ENCODE measurements at regions not wholly inside any gene's neighbourhood (a gene's known extent, or its start where the extent isn't known, plus 50 kb on each side); places are given as distances from the start of the nearest gene placed in this dataset.

DNA sequence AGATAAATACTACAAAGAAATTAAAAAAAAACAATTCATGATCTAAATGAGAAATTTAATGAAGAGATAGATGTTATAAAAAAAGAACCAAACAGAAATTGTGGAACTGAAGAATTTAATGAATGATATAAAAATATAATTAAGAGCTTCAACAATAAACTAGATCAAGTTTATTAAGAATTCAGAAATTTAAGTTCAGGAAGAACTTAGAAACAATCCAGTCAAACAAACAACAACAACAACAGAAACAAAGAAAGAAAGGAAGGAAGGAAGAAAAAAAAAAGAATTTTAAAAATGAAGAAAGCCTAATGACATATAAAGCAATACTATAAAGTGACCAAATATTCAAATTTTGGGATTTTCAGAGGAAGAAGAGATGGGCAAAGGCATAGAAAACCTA lies 157.3 kb upstream of the FOXN2 start:
- ChIA-PET RAD21 (ENCODE audit: low non-redundant PET in 1 of 2, low total read pairs in 2 of 2, uncharacterized antibody in 2 of 2, unreplicated experiment in 2 of 2) (no interaction called here), POLR2A (no interaction called here)
- BruUV-seq (replicated peaks), result no TSS peak

More for the DNA sequence above, 157.3 kb upstream of the FOXN2 start:
- no peak overlapping the region for H3K9ac ChIP-seq (ENCODE audit: low read length)
- intact Hi-C loops (cut with micrococcal nuclease), result no loop called here
- no peaks in the 10 kb centered on the region for H4K20me1 ChIP-seq (ENCODE audit: insufficient read depth)
- no peaks in the 10 kb centered on the region for H3K4me1 ChIP-seq (ENCODE audit: control insufficient read depth in 1 of 2, insufficient read depth in 2 of 2, low read length in 2 of 2)
- ATAC-seq (no peak), DNase-seq (ENCODE audit: low read depth, low spot score) (no peak)
- H3K4me3 ChIP-seq (replicated peaks in 1 of 2; ENCODE audit: low read depth in 1 of 2, low read length in 2 of 2), result no peak overlapping the region
- H3K36me3 ChIP-seq (ENCODE audit: control insufficient read depth in 1 of 2, insufficient read depth in 2 of 2, low read length in 2 of 2), result no peaks in the 10 kb centered on the region
- no peak overlapping the region for H3K27ac ChIP-seq (ENCODE audit: low read depth, low read length)
- H3K79me2 ChIP-seq (ENCODE audit: insufficient read depth, low read length), result no peaks in the 10 kb centered on the region
- no peaks in the 10 kb centered on the region; a peak in 1 of 4 replicates for H3K9me3 ChIP-seq (ENCODE audit: control insufficient read depth in 1 of 2, insufficient read depth in 1 of 2, low read depth in 1 of 2, low read length in 2 of 2)
- no peak overlapping the region for H2AFZ ChIP-seq (ENCODE audit: low read depth, low read length, poor library complexity, severe bottlenecking)
- CTCF ChIA-PET, result no interaction called here
- no peak overlapping the region for H3K4me2 ChIP-seq (ENCODE audit: low read length)
- H3K27me3 ChIP-seq (ENCODE audit: insufficient read depth, low read length), result no peaks in the 10 kb centered on the region
- H3K9me2 ChIP-seq (ENCODE audit: insufficient read depth), result no peaks in the 10 kb centered on the region
- TF ChIP-seq CEBPB (IDR thresholded peaks at IDR 0.05; ENCODE audit: low read depth) (no peak), ZFX (IDR thresholded peaks at IDR 0.05) (no peak), CBX3 (IDR thresholded peaks at IDR 0.05; ENCODE audit: low read depth) (no peak), FOSL1 (IDR thresholded peaks at IDR 0.05; ENCODE audit: low read depth) (no peak), RAD21 (IDR thresholded peaks at IDR 0.05; ENCODE audit: low read depth) (no peak), SRF (IDR thresholded peaks at IDR 0.05; ENCODE audit: low read depth) (no peak), POLR2AphosphoS5 (IDR thresholded peaks at IDR 0.05; ENCODE audit: low read depth, low read length) (no peak), SP1 (IDR thresholded peaks at IDR 0.05; ENCODE audit: low read depth) (no peak), ELF1 (IDR thresholded peaks at IDR 0.05; ENCODE audit: borderline replicate concordance, low read depth) (no peak), TCF7L2 (IDR thresholded peaks at IDR 0.05; ENCODE audit: borderline replicate concordance, extremely low read depth, insufficient read depth, insufficient read length) (no peak), ZNF274 (IDR thresholded peaks at IDR 0.05; ENCODE audit: low read depth, low read length) (no peak), EZH2 (IDR thresholded peaks at IDR 0.05) (no peak), YY1 (IDR thresholded peaks at IDR 0.05; ENCODE audit: extremely low read depth, insufficient replicate concordance, low read depth, low read length) (no peak), POLR2A (IDR thresholded peaks at IDR 0.05; ENCODE audit: borderline replicate concordance, extremely low read depth, insufficient read depth, insufficient read length) (no peak)
- TF ChIP-seq, protein P1, sequence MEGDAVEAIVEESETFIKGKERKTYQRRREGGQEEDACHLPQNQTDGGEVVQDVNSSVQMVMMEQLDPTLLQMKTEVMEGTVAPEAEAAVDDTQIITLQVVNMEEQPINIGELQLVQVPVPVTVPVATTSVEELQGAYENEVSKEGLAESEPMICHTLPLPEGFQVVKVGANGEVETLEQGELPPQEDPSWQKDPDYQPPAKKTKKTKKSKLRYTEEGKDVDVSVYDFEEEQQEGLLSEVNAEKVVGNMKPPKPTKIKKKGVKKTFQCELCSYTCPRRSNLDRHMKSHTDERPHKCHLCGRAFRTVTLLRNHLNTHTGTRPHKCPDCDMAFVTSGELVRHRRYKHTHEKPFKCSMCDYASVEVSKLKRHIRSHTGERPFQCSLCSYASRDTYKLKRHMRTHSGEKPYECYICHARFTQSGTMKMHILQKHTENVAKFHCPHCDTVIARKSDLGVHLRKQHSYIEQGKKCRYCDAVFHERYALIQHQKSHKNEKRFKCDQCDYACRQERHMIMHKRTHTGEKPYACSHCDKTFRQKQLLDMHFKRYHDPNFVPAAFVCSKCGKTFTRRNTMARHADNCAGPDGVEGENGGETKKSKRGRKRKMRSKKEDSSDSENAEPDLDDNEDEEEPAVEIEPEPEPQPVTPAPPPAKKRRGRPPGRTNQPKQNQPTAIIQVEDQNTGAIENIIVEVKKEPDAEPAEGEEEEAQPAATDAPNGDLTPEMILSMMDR (IDR thresholded peaks at IDR 0.05 in 2 of 3, conservative IDR thresholded peaks at IDR 0.05 in 1 of 3; ENCODE audit: borderline replicate concordance in 1 of 3, insufficient read depth in 1 of 3, low read depth in 2 of 3, low read length in 2 of 3), result no peak
- TF ChIP-seq, protein P2, sequence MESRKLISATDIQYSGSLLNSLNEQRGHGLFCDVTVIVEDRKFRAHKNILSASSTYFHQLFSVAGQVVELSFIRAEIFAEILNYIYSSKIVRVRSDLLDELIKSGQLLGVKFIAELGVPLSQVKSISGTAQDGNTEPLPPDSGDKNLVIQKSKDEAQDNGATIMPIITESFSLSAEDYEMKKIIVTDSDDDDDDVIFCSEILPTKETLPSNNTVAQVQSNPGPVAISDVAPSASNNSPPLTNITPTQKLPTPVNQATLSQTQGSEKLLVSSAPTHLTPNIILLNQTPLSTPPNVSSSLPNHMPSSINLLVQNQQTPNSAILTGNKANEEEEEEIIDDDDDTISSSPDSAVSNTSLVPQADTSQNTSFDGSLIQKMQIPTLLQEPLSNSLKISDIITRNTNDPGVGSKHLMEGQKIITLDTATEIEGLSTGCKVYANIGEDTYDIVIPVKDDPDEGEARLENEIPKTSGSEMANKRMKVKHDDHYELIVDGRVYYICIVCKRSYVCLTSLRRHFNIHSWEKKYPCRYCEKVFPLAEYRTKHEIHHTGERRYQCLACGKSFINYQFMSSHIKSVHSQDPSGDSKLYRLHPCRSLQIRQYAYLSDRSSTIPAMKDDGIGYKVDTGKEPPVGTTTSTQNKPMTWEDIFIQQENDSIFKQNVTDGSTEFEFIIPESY (IDR thresholded peaks at IDR 0.05; ENCODE audit: extremely low read depth, insufficient replicate concordance, low read length), result no peak
- TF ChIP-seq, protein P3, sequence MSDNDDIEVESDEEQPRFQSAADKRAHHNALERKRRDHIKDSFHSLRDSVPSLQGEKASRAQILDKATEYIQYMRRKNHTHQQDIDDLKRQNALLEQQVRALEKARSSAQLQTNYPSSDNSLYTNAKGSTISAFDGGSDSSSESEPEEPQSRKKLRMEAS (IDR thresholded peaks at IDR 0.05), result no peak
